Fibroblast of lung (primary cell): ENCODE measurements at regions not wholly inside any gene's neighbourhood (a gene's known extent, or its start where the extent isn't known, plus 50 kb on each side); places are given as distances from the start of the nearest gene placed in this dataset.

Experiments used
- DNase-seq, 2 donors: peaks; one replicate each; pipeline versions ENCODE4 v3.0.0 to v3.0.0-alpha.2; 2010; ENCODE audit warnings: low read depth in 2 of 2
- H2AFZ ChIP-seq: 2 replicates; pipeline ENCODE4 v1.5.1; 2012; ENCODE audit warnings: low read length, control low read depth, inconsistent platforms
- H3K27ac ChIP-seq: 2 replicates; pipeline ENCODE4 v1.5.1; 2011; ENCODE audit warnings: low read length, control low read depth; ENCODE audit not compliant: insufficient read depth
- H3K27me3 ChIP-seq: 2 replicates; pipeline ENCODE4 v1.5.1; 2011; ENCODE audit warnings: mild to moderate bottlenecking, low read length; ENCODE audit not compliant: control insufficient read depth, insufficient read depth
- H3K36me3 ChIP-seq: 2 replicates; pipeline ENCODE4 v1.5.1; 2011; ENCODE audit warnings: low read length; ENCODE audit not compliant: control insufficient read depth, insufficient read depth
- H3K4me1 ChIP-seq: 2 replicates; pipeline ENCODE4 v1.5.1; 2011; ENCODE audit warnings: low read length; ENCODE audit not compliant: control insufficient read depth, insufficient read depth; ENCODE audit errors: extremely low read depth
- H3K4me2 ChIP-seq: 2 replicates; pipeline ENCODE4 v1.5.1; 2011; ENCODE audit warnings: low read length, control low read depth; ENCODE audit not compliant: insufficient read depth; ENCODE audit errors: extremely low read depth
- H3K4me3 ChIP-seq, 4 experiments: fragments of 200-600 bp in 1 of 4; sonication (generic) in 1 of 4; replicated peaks in 1 of 4; 2 replicates each; pipeline ENCODE4 v1.5.1; 2011 to 2016; ENCODE audit warnings: low read length in 4 of 4, low read depth in 3 of 4, mild to moderate bottlenecking in 3 of 4, control low read depth in 2 of 4, inconsistent platforms in 1 of 4, mixed read lengths in 1 of 4; ENCODE audit not compliant: insufficient read depth in 1 of 4; ENCODE audit errors: control extremely low read depth in 1 of 4
- H3K79me2 ChIP-seq: 2 replicates; pipeline ENCODE4 v1.5.1; 2012; ENCODE audit warnings: mild to moderate bottlenecking, low read length, inconsistent platforms; ENCODE audit not compliant: control insufficient read depth, insufficient read depth
- H3K9ac ChIP-seq: 2 replicates; pipeline ENCODE4 v1.5.1; 2011; ENCODE audit warnings: mild to moderate bottlenecking, low read length, control low read depth; ENCODE audit not compliant: insufficient read depth
- H3K9me3 ChIP-seq: 2 replicates; pipeline ENCODE4 v1.5.1; 2012; ENCODE audit warnings: low read depth, low read length; ENCODE audit not compliant: control insufficient read depth, insufficient read depth
- H4K20me1 ChIP-seq: 2 replicates; pipeline ENCODE4 v1.5.1; 2011; ENCODE audit warnings: low read length; ENCODE audit not compliant: control insufficient read depth, insufficient read depth; ENCODE audit errors: extremely low read depth
- CTCF ChIP-seq, 2 donors: IDR thresholded peaks in 1 of 2; conservative IDR thresholded peaks in 1 of 2; 1 replicate in 1 of 2; 2 replicates in 1 of 2; pipeline ENCODE4 v1.5.1; 2011 to 2012; ENCODE audit warnings: low read length in 2 of 2, control low read depth in 1 of 2, inconsistent platforms in 1 of 2, low read depth in 1 of 2, mild to moderate bottlenecking in 1 of 2
- EZH2 ChIP-seq: IDR thresholded peaks from 2 replicates; pipeline ENCODE4 v1.5.1; 2012; ENCODE audit warnings: low read length, control low read depth, mild to moderate bottlenecking; ENCODE audit errors: missing control alignments

- no peaks in the 10 kb centered on the region for H4K20me1 ChIP-seq
- no peak overlapping the region for H3K9ac ChIP-seq
- no peak overlapping the region for H3K4me2 ChIP-seq
- H3K36me3 ChIP-seq = no peaks in the 10 kb centered on the region
- H3K4me1 ChIP-seq = no peaks in the 10 kb centered on the region
- TF ChIP-seq CTCF (conservative IDR thresholded peaks at IDR 0.05 in 1 of 2, IDR thresholded peaks at IDR 0.05 in 1 of 2; ENCODE audit: low read depth in 1 of 2, low read length in 2 of 2) (no peak), EZH2 (no peak)
- no peaks in the 10 kb centered on the region for H3K79me2 ChIP-seq
- no peak for DNase-seq
- H2AFZ ChIP-seq = no peak overlapping the region
- no peak overlapping the region for H3K4me3 ChIP-seq
- H3K27me3 ChIP-seq = no peaks in the 10 kb centered on the region
- H3K27ac ChIP-seq = no peak overlapping the region
- H3K9me3 ChIP-seq = no peaks in the 10 kb centered on the region
Observed at GRCh38 chr6:102352552-102352951, 959.0 kb downstream of the GRIK2 start.

GRCh38 chr6:102344769-102345168 lies 951.3 kb downstream of the GRIK2 start:
- no peaks in the 10 kb centered on the region for H4K20me1 ChIP-seq
- H3K79me2 ChIP-seq = no peaks in the 10 kb centered on the region
- no peak overlapping the region for H3K4me2 ChIP-seq
- no peak overlapping the region for H3K4me3 ChIP-seq
- no peak overlapping the region for H2AFZ ChIP-seq
- H3K27ac ChIP-seq = no peak overlapping the region
- H3K27me3 ChIP-seq = no peaks in the 10 kb centered on the region
- TF ChIP-seq CTCF (conservative IDR thresholded peaks at IDR 0.05 in 1 of 2, IDR thresholded peaks at IDR 0.05 in 1 of 2; ENCODE audit: low read depth in 1 of 2, low read length in 2 of 2) (no peak), EZH2 (no peak)
- no peaks in the 10 kb centered on the region for H3K36me3 ChIP-seq
- no peaks in the 10 kb centered on the region for H3K9me3 ChIP-seq
- H3K9ac ChIP-seq = no peak overlapping the region
- H3K4me1 ChIP-seq = no peaks in the 10 kb centered on the region
- DNase-seq = no peak

- no peaks in the 10 kb centered on the region for H3K27me3 ChIP-seq
- no peak overlapping the region for H3K27ac ChIP-seq
- no peak for TF ChIP-seq EZH2
- TF ChIP-seq CTCF (conservative IDR thresholded peaks at IDR 0.05 in 1 of 2, IDR thresholded peaks at IDR 0.05 in 1 of 2; ENCODE audit: low read depth in 1 of 2, low read length in 2 of 2) = no peak
- H4K20me1 ChIP-seq = no peaks in the 10 kb centered on the region
- no peaks in the 10 kb centered on the region for H3K79me2 ChIP-seq
- no peak overlapping the region for H3K9ac ChIP-seq
- no peak overlapping the region for H2AFZ ChIP-seq
- no peak for DNase-seq
- H3K9me3 ChIP-seq = no peaks in the 10 kb centered on the region
- H3K4me3 ChIP-seq = no peak overlapping the region
- H3K4me1 ChIP-seq = no peaks in the 10 kb centered on the region
- H3K4me2 ChIP-seq = no peak overlapping the region
- H3K36me3 ChIP-seq = no peaks in the 10 kb centered on the region
Observed at GRCh38 chr6:102340311-102340710, 946.8 kb downstream of the GRIK2 start.
